GM23338 (cell line): ENCODE measurements at regions not wholly inside any gene's neighbourhood (a gene's known extent, or its start where the extent isn't known, plus 50 kb on each side); places are given as distances from the start of the nearest gene placed in this dataset.

Experiments used
- ATAC-seq: fragments of 200-7000 bp; cut with Tn5 transposase; 3 replicates; pipeline ENCODE4 v1.9.1; 2020
- DNase-seq: peaks from one replicate; pipeline ENCODE4 v3.0.0-alpha.2; 2015; ENCODE audit warnings: low spot score
- H2AFZ ChIP-seq: fragments of 200-600 bp; sonication (generic); 2 replicates; pipeline ENCODE4 v1.8.0; 2016; ENCODE audit warnings: antibody characterized with exemption, mild to moderate bottlenecking, moderate library complexity
- H3F3A ChIP-seq: fragments of 200-600 bp; sonication (generic); replicated peaks from 2 replicates; pipeline ENCODE4 v1.8.0; 2017; ENCODE audit warnings: antibody characterized with exemption, mixed run types, low read depth
- H3K27ac ChIP-seq: fragments of 200-600 bp; sonication (generic); 2 replicates; pipeline ENCODE4 v1.6.1; 2016; ENCODE audit warnings: low read depth
- H3K27me3 ChIP-seq: fragments of 200-600 bp; sonication (generic); 2 replicates; pipeline ENCODE4 v1.8.0; 2016; ENCODE audit warnings: mild to moderate bottlenecking, mixed run types, moderate library complexity; ENCODE audit not compliant: insufficient read depth
- H3K36me3 ChIP-seq: fragments of 200-600 bp; sonication (generic); 2 replicates; pipeline ENCODE4 v1.8.0; 2016; ENCODE audit warnings: mild to moderate bottlenecking; ENCODE audit not compliant: insufficient read depth
- H3K4me1 ChIP-seq: fragments of 200-600 bp; sonication (generic); 2 replicates; pipeline ENCODE4 v1.8.0; 2016; ENCODE audit warnings: mild to moderate bottlenecking, moderate library complexity; ENCODE audit not compliant: insufficient read depth
- H3K4me2 ChIP-seq: fragments of 200-600 bp; sonication (generic); 2 replicates; pipeline ENCODE4 v1.7.1; 2017; ENCODE audit warnings: mixed run types
- H3K4me3 ChIP-seq: fragments of 200-600 bp; sonication (generic); 2 replicates; pipeline ENCODE4 v1.6.1; 2016; ENCODE audit warnings: mixed run types
- H3K79me2 ChIP-seq: fragments of 200-600 bp; sonication (generic); replicated peaks from 2 replicates; pipeline ENCODE4 v1.8.0; 2017; ENCODE audit warnings: mild to moderate bottlenecking; ENCODE audit not compliant: insufficient read depth
- H3K9me2 ChIP-seq: fragments of 200-600 bp; sonication (generic); 2 replicates; pipeline ENCODE4 v1.8.0; 2017; ENCODE audit not compliant: insufficient read depth
- H4K20me1 ChIP-seq: fragments of 200-600 bp; sonication (generic); replicated peaks from 2 replicates; pipeline ENCODE4 v1.8.0; 2017; ENCODE audit warnings: mild to moderate bottlenecking; ENCODE audit not compliant: insufficient read depth
- H3K27ac Mint-ChIP-seq: 2 replicates; pipeline ENCODE4 v1.8.0; 2020; ENCODE audit warnings: inconsistent platforms, mild to moderate bottlenecking, moderate library complexity, mixed read lengths
- H3K27me3 Mint-ChIP-seq: 3 replicates; pipeline ENCODE4 v1.8.0; 2022; ENCODE audit warnings: low read depth, mild to moderate bottlenecking, moderate library complexity, mixed read lengths, inconsistent platforms; ENCODE audit not compliant: insufficient read depth, poor library complexity
- H3K36me3 Mint-ChIP-seq: 3 replicates; pipeline ENCODE4 v1.8.0; 2021; ENCODE audit warnings: low read depth, mild to moderate bottlenecking, inconsistent platforms, moderate library complexity, mixed read lengths
- H3K4me1 Mint-ChIP-seq: 3 replicates; pipeline ENCODE4 v1.8.0; 2020; ENCODE audit warnings: mild to moderate bottlenecking, inconsistent platforms, mixed read lengths
- H3K4me3 Mint-ChIP-seq: 3 replicates; pipeline ENCODE4 v1.8.0; 2021; ENCODE audit warnings: moderate library complexity, mild to moderate bottlenecking, inconsistent platforms, mixed read lengths
- H3K9me3 Mint-ChIP-seq: 3 replicates; pipeline ENCODE4 v1.8.0; 2020; ENCODE audit warnings: moderate library complexity, mild to moderate bottlenecking, inconsistent platforms, mixed read lengths
- CREB1 ChIP-seq: fragments of 250-450 bp; sonication (Bioruptor Pico); IDR thresholded peaks from 2 replicates; pipeline ENCODE4 v1.5.0; 2020; ENCODE audit warnings: low read depth, mild to moderate bottlenecking, moderate library complexity
- CTCF ChIP-seq, 2 experiments: fragments of 200-600 bp in 1 of 2; sonication (generic) in 1 of 2; conservative IDR thresholded peaks; 2 replicates each; pipeline versions ENCODE4 v1.5.1 to v1.6.1; 2016 to 2017; ENCODE audit warnings: antibody characterized with exemption in 2 of 2, low read depth in 2 of 2, mild to moderate bottlenecking in 2 of 2, moderate library complexity in 1 of 2
- ETS1 ChIP-seq: IDR thresholded peaks from 2 replicates; pipeline ENCODE4 v1.6.1; 2016; ENCODE audit warnings: antibody characterized with exemption
- EZH2 ChIP-seq: fragments of 200-600 bp; sonication (generic); IDR thresholded peaks from one replicate; pipeline ENCODE4 v1.8.0; 2017; ENCODE audit warnings: antibody characterized with exemption, mild to moderate bottlenecking, low read depth; ENCODE audit not compliant: unreplicated experiment
- EZH2phosphoT487 ChIP-seq: fragments of 200-600 bp; sonication (generic); IDR thresholded peaks from one replicate; pipeline ENCODE4 v1.8.1; 2018; ENCODE audit warnings: antibody characterized with exemption; ENCODE audit not compliant: unreplicated experiment
- JUNB ChIP-seq: IDR thresholded peaks from one replicate; pipeline ENCODE4 v1.6.1; 2016; ENCODE audit warnings: antibody characterized with exemption; ENCODE audit not compliant: unreplicated experiment
- NANOG ChIP-seq: IDR thresholded peaks from 2 replicates; pipeline ENCODE4 v1.6.1; 2016; ENCODE audit warnings: antibody characterized with exemption, borderline replicate concordance
- POLR2AphosphoS5 ChIP-seq: IDR thresholded peaks from 2 replicates; pipeline ENCODE4 v1.6.1; 2016; ENCODE audit warnings: antibody characterized with exemption, low read depth
- REST ChIP-seq: IDR thresholded peaks from one replicate; pipeline ENCODE4 v1.6.1; 2018; ENCODE audit warnings: antibody characterized with exemption; ENCODE audit not compliant: unreplicated experiment
- STAT1 ChIP-seq: IDR thresholded peaks from one replicate; pipeline ENCODE4 v1.6.1; 2016; ENCODE audit warnings: antibody characterized with exemption; ENCODE audit not compliant: unreplicated experiment
- ZNF114 ChIP-seq: fragments of 250-450 bp; sonication (Bioruptor Pico); IDR thresholded peaks from 2 replicates; pipeline ENCODE4 v1.5.0; 2020; ENCODE audit warnings: mild to moderate bottlenecking, moderate library complexity
- ZNF331 ChIP-seq: fragments of 250-450 bp; sonication (Bioruptor Pico); IDR thresholded peaks from 2 replicates; pipeline ENCODE4 v1.5.0; 2020; ENCODE audit warnings: low read depth, mild to moderate bottlenecking, moderate library complexity
- TF ChIP-seq, protein P1 (sequence below): fragments of 250-450 bp; sonication (Bioruptor Pico); IDR thresholded peaks from 2 replicates; pipeline ENCODE4 v1.5.0; 2020; ENCODE audit warnings: mild to moderate bottlenecking, moderate library complexity

- no peaks in the 10 kb centered on the region; the same call in 2 of the 3 replicates for H3K9me3 Mint-ChIP-seq
- H3K79me2 ChIP-seq = no peaks in the 10 kb centered on the region
- DNase-seq = no peak
- no peaks in the 10 kb centered on the region for H3K27me3 ChIP-seq
- no peaks in the 10 kb centered on the region for H4K20me1 ChIP-seq
- no peak overlapping the region for H3K27ac ChIP-seq
- no peaks in the 10 kb centered on the region for H3K4me1 Mint-ChIP-seq
- no peak overlapping the region for H3K4me2 ChIP-seq
- H2AFZ ChIP-seq = no peak overlapping the region
- H3K27me3 Mint-ChIP-seq = peaks cover 3% of the 10 kb centered on the region
- H3K4me3 Mint-ChIP-seq = no peak overlapping the region
- H3K9me2 ChIP-seq = peaks cover 8% of the 10 kb centered on the region
- no peaks in the 10 kb centered on the region for H3K4me1 ChIP-seq
- no peak overlapping the region for H3K27ac Mint-ChIP-seq
- no peak for ATAC-seq
- no peak overlapping the region for H3K4me3 ChIP-seq
- H3K36me3 ChIP-seq = no peaks in the 10 kb centered on the region
- no peak for TF ChIP-seq EZH2
- no peak for TF ChIP-seq EZH2phosphoT487
- TF ChIP-seq ETS1 = no peak
- TF ChIP-seq STAT1 = no peak
- TF ChIP-seq, protein P1, sequence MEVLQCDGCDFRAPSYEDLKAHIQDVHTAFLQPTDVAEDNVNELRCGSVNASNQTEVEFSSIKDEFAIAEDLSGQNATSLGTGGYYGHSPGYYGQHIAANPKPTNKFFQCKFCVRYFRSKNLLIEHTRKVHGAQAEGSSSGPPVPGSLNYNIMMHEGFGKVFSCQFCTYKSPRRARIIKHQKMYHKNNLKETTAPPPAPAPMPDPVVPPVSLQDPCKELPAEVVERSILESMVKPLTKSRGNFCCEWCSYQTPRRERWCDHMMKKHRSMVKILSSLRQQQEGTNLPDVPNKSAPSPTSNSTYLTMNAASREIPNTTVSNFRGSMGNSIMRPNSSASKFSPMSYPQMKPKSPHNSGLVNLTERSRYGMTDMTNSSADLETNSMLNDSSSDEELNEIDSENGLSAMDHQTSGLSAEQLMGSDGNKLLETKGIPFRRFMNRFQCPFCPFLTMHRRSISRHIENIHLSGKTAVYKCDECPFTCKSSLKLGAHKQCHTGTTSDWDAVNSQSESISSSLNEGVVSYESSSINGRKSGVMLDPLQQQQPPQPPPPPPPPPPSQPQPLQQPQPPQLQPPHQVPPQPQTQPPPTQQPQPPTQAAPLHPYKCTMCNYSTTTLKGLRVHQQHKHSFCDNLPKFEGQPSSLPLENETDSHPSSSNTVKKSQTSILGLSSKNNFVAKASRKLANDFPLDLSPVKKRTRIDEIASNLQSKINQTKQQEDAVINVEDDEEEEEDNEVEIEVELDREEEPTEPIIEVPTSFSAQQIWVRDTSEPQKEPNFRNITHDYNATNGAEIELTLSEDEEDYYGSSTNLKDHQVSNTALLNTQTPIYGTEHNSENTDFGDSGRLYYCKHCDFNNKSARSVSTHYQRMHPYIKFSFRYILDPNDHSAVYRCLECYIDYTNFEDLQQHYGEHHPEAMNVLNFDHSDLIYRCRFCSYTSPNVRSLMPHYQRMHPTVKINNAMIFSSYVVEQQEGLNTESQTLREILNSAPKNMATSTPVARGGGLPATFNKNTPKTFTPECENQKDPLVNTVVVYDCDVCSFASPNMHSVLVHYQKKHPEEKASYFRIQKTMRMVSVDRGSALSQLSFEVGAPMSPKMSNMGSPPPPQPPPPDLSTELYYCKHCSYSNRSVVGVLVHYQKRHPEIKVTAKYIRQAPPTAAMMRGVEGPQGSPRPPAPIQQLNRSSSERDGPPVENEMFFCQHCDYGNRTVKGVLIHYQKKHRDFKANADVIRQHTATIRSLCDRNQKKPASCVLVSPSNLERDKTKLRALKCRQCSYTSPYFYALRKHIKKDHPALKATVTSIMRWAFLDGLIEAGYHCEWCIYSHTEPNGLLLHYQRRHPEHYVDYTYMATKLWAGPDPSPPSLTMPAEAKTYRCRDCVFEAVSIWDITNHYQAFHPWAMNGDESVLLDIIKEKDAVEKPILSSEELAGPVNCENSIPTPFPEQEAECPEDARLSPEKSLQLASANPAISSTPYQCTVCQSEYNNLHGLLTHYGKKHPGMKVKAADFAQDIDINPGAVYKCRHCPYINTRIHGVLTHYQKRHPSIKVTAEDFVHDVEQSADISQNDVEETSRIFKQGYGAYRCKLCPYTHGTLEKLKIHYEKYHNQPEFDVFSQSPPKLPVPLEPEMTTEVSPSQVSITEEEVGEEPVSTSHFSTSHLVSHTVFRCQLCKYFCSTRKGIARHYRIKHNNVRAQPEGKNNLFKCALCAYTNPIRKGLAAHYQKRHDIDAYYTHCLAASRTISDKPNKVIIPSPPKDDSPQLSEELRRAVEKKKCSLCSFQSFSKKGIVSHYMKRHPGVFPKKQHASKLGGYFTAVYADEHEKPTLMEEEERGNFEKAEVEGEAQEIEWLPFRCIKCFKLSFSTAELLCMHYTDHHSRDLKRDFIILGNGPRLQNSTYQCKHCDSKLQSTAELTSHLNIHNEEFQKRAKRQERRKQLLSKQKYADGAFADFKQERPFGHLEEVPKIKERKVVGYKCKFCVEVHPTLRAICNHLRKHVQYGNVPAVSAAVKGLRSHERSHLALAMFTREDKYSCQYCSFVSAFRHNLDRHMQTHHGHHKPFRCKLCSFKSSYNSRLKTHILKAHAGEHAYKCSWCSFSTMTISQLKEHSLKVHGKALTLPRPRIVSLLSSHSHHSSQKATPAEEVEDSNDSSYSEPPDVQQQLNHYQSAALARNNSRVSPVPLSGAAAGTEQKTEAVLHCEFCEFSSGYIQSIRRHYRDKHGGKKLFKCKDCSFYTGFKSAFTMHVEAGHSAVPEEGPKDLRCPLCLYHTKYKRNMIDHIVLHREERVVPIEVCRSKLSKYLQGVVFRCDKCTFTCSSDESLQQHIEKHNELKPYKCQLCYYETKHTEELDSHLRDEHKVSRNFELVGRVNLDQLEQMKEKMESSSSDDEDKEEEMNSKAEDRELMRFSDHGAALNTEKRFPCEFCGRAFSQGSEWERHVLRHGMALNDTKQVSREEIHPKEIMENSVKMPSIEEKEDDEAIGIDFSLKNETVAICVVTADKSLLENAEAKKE = no peak
- TF ChIP-seq REST = no peak
- no peak for TF ChIP-seq CTCF (conservative IDR thresholded peaks at IDR 0.05; ENCODE audit: low read depth in 2 of 2)
- no peak for TF ChIP-seq JUNB
- TF ChIP-seq ZNF331 (CRISPR knock-in tag) = no peak
- no peak for TF ChIP-seq POLR2AphosphoS5
- no peak for TF ChIP-seq NANOG
- TF ChIP-seq ZNF114 = no peak
- TF ChIP-seq CREB1 (CRISPR knock-in tag) = no peak
- no peaks in the 10 kb centered on the region for H3K36me3 Mint-ChIP-seq
- H3F3A ChIP-seq = no peaks in the 10 kb centered on the region
Measured at GRCh38 chr16:82452004-82452756, 174.6 kb upstream of the CDH13 start.
